ENCODE measurements at regions not wholly inside any gene's neighbourhood (a gene's known extent, or its start where the extent isn't known, plus 50 kb on each side); places are given as distances from the start of the nearest gene placed in this dataset.
"Not testable (repeated sequence)": the region's sequence is repeated elsewhere in the genome, so short reads cannot be mapped to it uniquely, and the experiment has no call there.

DNA sequence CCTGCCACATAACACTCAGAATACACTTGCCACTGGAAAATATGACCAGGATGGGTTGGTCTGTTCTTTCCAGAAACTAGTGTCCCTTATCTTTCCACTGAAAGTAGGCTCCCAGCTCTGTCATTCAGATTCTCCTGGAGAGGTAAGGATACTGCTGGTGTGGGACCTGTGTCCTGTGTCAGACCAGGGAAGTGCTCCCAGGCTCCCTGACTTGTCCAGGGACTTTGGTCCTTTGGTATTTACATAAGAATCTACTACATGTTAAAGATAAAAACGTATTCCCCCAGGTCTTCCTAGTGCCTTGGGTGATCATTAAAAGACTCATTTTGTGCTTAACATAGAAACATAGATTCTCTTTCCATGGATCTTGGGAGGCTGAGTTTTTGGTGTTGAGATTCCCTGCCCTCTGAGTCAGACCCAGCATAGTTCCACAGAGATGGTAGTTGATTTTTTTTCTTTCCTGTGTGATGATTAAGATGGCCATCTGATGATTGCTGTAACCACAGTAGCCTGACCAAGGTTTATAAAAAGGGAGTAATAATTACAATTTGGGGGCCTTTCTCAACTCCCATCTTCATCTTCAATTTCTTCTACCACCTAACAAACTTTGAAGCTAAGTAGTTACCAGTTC is 159.8 kb upstream of the JADE1 start:
- intact Hi-C loops (cut with micrococcal nuclease): no loop called here

DNA sequence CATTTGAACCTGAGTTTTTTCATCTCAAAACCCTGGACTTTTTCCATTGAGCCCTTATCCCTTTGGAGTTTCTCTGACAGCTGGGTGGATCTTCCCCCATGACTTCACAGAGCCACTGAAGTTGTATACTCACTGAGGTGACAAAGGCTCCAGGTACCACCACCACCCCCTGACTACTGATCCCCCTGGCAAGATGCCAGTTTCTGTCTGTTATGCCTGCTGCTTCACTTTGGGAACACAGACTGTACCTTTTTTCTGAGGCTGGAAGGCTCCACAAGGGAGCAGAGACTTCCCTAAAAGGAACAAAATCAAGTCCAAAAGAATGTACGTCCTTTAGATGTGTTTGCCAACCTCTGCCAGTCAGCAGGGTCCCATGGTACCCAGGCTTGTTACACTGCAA is 160.3 kb upstream of the JADE1 start:
- intact Hi-C loops (cut with micrococcal nuclease): no loop called here

DNA sequence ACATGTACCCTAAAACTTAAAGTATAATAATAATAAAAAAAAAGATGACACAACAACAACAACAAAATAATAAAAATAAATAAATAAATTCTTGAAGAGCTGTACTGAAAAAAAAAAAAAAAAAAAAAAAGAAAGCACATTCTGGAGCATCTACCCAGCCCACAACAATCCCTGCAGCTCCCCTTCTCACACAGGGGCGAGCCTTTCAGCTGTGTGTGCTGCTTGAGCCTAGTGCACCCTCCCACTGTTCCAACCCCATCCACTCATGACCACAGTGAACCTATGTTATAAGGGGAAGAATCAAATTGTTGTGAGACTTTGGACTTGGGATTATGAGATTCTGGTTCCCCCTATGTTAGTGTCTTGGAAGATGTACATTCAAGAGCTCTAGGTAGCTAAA is 161.5 kb upstream of the JADE1 start:
- intact Hi-C loops (cut with micrococcal nuclease): no loop called here

DNA sequence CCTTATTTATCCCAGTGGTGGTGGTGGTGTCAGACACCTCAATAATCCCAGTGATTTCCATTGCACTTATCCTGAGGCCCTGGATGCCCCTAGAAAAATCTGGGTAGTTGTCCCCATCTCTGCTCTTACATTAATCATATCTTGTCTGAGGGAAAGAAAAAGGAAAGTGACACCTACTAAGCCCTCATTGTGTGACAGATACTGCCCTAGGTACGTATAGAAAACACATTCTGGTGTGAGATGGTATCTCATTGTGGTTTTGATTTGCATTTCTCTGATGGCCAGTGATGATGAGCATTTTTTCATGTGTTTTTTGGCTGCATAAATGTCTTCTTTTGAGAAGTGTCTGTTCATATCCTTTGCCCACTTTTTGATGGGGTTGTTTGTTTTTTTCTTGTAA is 162.6 kb upstream of the JADE1 start:
- intact Hi-C loops (cut with micrococcal nuclease): not testable (repeated sequence)

DNA sequence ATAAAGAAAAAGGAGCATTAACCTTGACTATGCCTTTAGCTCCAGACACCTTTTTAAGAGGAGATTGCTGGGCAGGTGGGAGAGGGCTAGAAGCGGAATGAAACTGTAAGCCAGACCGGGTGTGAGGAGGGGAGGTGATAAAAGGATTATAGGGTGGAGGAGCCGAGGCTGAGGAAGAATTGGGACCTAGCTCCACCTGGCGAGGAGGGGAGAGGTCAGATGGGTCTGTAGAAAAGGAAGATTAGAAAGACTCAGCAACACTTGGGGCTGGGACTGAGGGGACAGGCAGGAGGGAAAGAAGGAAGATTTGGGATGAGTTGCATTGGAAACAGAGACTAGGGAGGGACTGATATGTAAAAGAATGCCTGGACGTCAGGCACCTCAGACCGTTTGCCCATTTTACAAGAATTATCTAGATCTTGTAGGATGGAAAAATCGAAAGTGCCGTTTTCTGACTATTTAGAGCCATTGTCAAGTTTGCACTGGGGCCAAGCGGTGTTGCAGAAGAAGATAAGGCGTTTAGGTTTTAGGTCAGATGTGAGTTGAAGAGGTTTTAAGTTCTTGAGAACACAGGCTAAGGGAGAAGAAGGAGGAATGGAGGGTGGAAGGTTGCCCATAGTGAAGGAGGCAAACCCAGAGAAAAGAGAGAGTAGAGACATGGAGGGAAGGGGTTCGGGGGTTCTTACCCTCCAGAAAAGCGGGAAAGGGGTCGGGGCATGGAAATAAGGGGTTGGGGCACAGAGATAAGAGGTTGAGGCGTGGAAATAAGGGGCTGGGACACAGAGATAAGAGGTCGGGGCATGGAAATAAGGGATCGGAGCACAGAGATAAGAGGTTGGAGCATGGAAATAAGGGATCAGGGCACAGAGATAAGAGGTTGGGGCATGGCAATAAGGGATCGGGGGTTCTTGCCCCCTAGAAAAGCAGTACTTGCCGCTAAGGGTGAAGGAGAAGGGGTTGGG is 164.5 kb upstream of the JADE1 start:
- intact Hi-C loops (cut with micrococcal nuclease): not testable (repeated sequence)

DNA sequence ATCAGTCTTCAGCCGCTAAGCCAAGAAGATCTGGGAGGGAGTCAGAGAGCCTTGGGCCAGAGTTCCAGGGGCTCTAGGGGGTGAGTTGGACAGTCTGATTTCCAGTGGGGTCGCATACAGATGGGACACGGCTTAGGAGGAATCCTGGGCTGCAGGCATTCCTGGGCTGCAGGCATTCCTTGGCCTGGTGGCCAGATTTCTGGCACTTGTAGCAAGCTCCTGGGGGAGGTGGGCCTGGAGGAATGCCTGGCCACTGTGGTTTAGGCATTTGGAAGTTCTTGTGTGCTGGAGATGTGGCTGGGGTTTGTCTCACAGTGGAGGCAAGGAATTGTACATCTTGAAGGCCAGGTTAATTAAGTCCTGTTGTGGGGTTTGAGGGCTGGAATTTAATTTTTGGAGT is 165.4 kb upstream of the JADE1 start:
- intact Hi-C loops (cut with micrococcal nuclease): not testable (repeated sequence)

DNA sequence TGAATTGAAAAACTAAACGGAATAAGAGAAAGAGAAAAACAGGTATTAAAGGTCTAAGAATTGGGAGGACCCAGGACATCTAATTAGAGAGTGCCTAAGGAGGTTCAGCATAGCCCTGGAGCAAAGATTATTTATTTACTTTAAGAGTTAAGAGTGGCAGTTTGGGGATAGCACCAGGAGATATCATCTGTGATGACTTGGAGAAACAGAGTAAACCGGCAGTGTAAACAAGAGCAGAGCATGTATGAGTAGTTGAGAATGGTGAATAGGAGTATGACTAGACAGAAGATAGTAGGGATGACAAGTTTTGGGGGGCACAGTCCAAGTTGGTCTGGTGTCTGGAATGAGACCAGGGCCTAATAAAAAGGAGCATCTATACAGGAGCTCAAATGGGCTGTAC is 167.9 kb upstream of the JADE1 start:
- intact Hi-C loops (cut with micrococcal nuclease): not testable (repeated sequence)

DNA sequence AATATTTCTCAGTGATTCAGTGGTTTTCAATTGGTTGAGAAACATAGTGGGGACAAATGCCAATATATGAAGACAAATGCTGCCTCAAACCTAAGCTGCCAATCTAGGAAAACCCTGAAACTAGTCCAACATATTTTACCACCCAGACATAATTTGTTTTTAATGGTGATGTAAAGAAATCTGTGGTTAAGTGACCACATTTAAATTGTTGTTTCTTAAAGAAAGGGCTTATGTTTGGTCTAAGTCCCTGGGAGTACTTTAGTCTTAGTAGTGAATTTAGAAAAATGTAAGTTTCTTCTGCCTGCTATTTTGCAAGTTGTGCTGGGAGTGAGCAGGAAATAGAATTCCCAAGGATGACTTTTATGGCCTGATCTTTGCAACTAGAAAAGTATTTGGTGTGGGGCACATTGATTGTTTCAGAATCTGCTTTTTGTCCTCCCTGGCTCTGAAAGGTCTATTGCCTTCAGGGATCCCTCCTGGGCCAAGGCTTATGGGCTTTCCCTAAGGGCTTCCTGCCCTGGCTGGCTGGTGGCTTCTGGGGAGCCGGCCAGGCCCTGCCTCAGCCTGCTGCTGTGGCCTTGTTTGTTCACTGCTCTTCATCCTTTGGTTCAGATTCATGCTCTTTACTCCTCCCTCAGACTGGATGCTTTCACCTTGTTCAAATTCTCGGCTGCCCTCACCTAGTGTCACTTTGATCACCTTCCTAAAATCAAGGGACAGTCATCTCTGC is 169.8 kb upstream of the JADE1 start:
- intact Hi-C loops (cut with micrococcal nuclease): no loop called here

DNA sequence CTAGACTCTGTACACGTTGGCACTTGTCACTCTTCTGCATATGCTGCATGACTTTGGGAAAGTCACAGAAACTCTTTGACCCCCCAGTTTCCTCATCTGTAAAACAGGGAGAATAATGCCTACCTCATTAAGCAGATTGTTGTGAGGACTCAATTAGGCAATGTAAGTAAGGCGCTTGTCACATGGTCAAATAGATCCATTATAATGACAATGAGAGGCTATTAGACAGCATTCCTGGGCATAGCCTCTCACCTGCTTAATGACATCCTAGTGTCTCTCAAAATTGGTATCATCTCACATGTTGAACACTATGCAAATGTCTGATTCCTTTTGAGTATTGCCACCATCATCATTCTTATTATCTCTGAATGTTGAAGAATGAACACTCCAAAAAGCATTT is 172.6 kb upstream of the JADE1 start:
- intact Hi-C loops (cut with micrococcal nuclease): no loop called here

DNA sequence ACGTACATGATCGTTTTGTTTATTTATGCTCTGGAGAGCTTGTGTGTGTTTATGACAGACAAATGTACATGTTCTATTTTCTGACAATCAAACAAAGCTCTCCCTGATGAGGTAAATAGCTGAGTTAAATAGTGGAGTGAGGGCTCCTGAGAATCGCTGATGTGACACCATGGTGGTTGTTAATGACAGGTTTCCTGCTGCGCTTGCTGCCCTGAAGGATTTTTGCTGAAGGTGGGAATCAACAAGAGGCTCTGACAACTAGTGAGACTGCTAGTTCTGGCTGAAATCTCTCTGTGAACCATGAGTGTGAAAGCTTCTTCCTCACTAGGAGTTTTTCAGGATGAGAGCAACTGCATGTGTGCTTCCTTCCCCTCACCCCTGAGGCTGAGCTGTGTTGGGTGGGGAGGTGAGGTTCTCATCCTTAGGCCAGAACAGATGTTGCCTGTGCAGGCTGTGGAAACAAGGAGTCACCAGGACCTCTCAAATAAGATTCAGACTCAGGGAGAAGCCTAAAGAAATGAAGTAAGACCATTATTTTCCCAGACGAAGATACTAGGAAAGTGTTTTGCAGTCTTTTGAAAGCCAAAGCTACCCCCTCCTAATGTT is 173.4 kb upstream of the JADE1 start:
- intact Hi-C loops (cut with micrococcal nuclease): no loop called here

DNA sequence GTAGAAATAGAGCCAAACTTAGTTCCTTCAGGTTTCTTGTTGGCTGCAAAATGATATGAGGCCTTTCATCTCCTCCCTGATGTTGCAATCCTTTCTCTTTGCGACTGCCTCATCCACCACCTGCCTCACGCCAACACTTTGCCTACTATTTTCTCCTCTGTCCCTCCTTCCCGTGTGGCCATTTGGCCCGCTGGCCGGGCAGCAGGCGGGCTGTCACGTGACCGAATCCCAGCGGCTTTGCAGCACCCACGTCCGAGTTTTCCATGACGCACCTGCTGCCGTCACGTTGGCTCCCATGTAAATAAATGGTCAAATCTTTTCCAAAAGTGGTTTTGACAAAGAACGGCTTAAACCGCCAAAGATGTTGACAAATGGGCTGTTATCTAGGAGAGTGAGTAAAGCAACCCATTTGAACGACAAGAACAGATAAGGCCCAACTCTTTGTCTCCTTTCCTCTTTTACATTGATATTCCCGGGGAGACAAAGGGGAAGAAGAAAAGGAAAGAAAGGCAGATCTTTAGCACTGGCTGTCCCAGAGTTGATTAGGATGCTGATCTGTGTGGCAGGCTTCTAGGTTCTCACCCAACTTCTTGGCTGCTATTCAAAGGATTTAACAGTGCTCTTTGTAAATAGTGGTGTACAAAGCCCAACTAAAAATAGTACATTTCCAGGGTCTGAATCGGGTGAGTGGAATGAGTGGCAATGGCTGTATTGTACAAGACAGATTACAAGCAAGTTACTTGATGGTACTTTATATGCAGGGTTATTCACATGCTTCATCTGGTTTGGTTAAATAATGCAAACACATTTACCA is 174.2 kb upstream of the JADE1 start:
- intact Hi-C loops (cut with micrococcal nuclease): no loop called here

DNA sequence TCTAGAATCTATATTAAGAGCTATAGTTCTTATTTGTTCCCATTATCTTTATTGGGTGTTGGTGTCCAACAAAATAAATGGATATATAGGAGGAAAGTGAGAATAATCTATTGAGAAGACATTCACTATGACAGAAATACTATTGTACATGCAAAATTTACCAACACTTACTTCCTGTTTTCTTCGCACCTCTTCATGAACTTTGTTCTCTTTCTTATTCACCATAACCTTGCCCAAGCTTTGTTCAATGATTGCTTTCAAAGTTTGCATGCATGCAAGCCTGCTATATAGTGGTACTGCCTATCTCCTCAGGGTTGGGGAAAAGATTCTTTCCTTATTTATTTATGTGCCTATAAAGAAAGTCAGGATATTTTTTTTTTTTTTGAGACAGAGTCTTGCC is 176.4 kb upstream of the JADE1 start:
- intact Hi-C loops (cut with micrococcal nuclease): no loop called here

DNA sequence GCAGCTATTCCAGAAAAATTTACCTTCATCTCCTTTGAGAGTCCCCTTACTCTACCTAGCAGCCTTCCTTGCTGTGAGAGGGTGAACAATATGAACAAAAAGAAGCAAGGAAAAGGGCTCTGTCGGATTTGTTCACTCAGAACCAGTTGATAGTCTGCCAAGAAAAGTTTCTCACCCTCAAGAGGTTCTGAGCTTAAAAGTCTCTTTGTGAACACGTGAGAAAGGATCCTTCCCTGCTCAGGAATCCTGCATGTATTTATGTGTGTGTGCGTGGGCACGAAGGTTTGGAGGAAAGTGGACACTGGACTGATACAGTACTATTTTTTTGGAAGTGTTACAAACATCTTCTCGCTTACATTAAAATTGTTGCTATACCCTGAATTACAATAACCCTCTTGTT is 178.6 kb upstream of the JADE1 start:
- intact Hi-C loops (cut with micrococcal nuclease): no loop called here

DNA sequence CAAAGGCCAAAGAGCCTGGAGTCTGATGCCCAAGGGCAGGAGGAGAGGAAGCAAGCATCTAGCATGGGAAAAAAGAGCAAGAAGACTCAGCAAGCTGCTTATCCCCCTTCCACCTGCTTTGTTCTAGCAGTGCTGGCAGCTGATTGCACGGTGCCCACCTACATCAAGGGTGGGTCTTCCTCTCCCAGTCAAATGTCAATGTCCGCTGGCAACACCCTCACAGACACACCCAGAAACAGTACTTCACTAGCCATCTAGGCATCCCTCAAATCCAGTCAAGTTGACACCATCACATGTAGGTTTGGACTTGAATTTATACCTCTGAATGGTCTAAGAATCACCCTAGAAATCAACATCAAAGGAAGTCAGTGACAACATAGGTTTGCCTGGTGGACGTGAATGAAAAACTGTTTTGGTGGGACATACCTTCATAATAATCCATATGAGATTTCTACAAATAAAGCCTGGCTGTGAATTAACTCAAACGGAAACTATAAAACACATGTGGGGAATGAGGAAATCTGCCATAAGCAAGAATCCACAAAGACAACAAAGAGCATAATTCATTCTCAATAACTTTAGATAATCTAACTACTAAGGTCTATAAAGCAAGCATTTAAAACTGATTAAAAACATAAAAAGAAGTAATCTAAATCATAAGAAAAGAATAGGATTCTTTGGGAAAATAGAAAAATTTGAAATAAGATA is 185.8 kb upstream of the JADE1 start:
- intact Hi-C loops (cut with micrococcal nuclease): no loop called here

DNA sequence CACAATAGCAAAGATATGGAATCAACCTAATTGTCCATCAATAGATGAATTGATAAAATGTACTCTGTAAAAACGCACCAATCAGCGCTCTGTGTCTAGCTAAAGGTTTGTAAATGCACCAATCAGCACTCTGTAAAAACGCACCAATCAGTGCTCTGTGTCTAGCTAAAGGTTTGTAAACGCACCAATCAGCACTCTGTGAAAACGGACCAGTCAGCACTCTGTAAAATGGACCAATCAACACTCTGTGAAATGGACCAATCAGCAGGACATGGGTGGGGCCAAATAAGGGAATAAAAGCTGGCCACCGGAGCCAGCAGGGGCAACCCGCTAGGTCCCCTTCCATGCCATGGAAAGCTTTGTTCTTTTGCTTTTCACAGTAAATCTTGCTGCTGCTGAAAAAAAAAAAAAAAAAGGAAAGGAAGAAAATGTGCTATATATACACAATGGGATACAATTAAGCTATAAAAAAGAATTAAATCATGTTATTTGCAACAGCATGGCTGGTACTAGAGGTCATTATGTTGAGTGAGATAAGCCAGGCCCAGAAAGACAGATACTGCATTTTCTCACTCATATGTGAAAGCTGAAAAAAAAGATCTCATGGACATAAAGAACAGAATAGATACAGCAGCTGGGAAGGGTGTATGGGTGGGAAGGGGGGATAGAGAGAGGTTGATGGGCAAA is 189.1 kb upstream of the JADE1 start:
- intact Hi-C loops (cut with micrococcal nuclease): not testable (repeated sequence)

DNA sequence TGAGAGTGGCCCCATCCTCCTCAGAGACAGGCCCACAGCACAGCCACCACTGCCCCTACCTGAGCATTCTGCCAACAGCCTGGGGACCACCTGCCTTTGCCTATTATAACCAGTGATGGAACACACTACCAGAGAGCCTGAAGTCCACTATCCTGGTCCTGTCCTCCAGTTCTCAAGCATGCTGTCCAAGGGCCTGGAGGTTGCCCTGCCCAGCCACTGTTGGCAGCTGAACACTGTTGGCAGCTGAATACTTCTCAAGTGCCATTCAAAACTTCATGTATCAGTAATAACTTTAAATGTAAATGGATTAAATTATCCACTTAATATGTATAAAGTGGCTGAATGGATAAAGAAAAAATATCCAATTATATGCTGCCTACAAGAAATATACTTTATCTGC is 194.3 kb upstream of the JADE1 start:
- intact Hi-C loops (cut with micrococcal nuclease): no loop called here

DNA sequence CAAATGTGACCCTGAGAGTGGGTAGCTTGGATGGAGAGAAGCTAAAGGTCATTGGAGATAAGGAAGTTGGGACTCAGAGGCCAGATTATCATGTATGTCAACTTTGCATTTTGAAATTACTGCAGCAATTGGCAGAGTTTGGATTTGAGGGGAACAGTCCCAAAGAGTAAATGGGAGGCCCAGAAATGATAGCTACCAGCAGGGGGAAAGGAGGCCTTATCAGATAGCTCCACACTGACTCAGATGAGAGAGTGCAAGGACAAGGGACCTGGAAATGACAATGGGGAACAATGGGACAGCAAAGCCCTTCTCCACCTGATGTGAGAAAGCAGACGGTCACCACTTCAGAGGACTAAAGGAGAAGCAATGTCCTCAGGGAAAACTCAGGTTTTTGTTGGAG is 201.5 kb upstream of the JADE1 start:
- intact Hi-C loops (cut with micrococcal nuclease): no loop called here

DNA sequence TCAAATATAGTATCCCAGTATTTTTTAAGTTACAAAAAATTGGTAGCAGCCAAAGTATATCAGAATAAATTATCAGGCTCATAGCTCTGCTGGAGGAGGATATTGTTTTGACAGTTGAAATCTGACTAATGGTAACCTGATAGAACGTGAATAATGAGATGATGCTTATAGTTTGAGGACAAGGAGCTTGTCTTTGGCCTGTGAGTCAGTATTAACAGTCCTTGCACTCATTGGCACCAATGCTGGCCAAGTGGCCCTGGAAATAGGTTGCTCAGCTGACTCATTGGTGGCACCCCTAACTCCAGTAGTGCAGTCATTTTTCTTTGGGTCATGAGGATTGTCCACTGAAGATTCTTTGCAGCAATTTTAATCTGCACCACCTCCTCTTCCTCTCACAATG is 203.3 kb upstream of the JADE1 start:
- intact Hi-C loops (cut with micrococcal nuclease): no loop called here

DNA sequence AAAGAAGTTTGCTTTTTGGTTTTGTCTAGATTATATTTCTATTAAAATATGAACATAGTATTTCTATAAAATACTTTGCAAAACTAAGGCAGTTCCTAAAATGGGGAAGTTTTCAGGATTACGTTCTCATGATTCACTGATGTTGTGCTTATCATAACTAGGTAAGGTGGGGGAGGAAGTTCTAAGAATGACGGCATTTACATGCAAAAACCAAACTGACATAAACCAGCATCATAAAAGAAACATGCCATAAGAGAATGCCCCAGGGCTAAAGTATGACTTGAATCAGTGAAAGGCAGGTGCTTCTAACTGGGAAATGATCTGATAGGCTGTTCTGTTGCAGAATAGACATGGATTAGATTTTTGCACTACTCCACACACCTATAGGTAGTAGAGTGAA is 204.7 kb upstream of the JADE1 start:
- intact Hi-C loops (cut with micrococcal nuclease): no loop called here

DNA sequence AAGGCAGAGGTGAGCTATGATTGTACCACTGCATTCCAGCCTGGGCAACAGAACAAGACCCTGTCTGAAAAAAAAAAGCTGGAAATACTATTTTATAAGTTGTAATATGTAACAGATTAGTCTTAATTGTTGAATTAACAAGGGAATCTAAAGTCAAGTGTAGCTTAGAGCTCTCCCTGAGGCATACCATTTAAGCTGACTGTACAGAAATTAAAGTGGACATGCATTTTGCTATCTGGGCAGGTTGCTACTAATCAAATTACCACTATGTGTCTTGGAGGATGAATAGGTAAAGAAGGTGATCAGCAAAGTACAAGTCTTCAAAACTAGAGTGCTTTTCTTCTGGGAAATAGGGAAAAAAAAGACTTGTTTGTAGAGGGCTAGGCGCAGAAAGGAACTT is 205.3 kb upstream of the JADE1 start:
- intact Hi-C loops (cut with micrococcal nuclease): no loop called here
